Activated CD8-positive, alpha-beta memory T cell treated with anti-CD3 and anti-CD28 coated beads, Interleukin-2, amount 50 U/mL, for 1 hour (primary cell): ENCODE measurements at regions not wholly inside any gene's neighbourhood (a gene's known extent, or its start where the extent isn't known, plus 50 kb on each side); places are given as distances from the start of the nearest gene placed in this dataset.

Experiments used
- DNase-seq: peaks from one replicate; pipeline ENCODE4 v3.0.0-alpha.2; 2020; ENCODE audit errors: extremely low read depth

GRCh38 chr22:49507607-49508292 lies 319.9 kb downstream of the BRD1 start:
- DNase-seq, result no peak

- DNase-seq, result no peak
Measured at GRCh38 chr22:49506010-49506400, 321.7 kb downstream of the BRD1 start.

- DNase-seq, result no peak
Measured at GRCh38 chr22:49505337-49506009, 322.2 kb downstream of the BRD1 start.

GRCh38 chr22:49503896-49504521 lies 323.7 kb downstream of the BRD1 start:
- no peak for DNase-seq

- DNase-seq, result no peak
Measured at GRCh38 chr22:49503321-49503720, 324.4 kb downstream of the BRD1 start.

GRCh38 chr22:49502126-49502826 lies 325.4 kb downstream of the BRD1 start:
- no peak for DNase-seq

GRCh38 chr22:49500942-49501395 lies 326.7 kb downstream of the BRD1 start:
- DNase-seq, result no peak

- no peak for DNase-seq
Measured at GRCh38 chr22:49500076-49500460, 327.6 kb downstream of the BRD1 start.

- DNase-seq, result no peak
Measured at GRCh38 chr22:49499433-49500075, 328.1 kb downstream of the BRD1 start.

GRCh38 chr22:49497266-49497665 lies 330.4 kb downstream of the BRD1 start:
- DNase-seq, result no peak

- no peak for DNase-seq
Measured at GRCh38 chr22:49494555-49494954, 333.1 kb downstream of the BRD1 start.

GRCh38 chr22:49492741-49493251 lies 334.9 kb downstream of the BRD1 start:
- DNase-seq, result no peak

- DNase-seq, result no peak
Measured at GRCh38 chr22:49492308-49492707, 335.4 kb downstream of the BRD1 start.

- no peak for DNase-seq
Measured at GRCh38 chr22:49491726-49492125, 335.9 kb downstream of the BRD1 start.

- no peak for DNase-seq
Measured at GRCh38 chr22:49491221-49491635, 336.4 kb downstream of the BRD1 start.

- no peak for DNase-seq
Measured at GRCh38 chr22:49490692-49491091, 337.0 kb downstream of the BRD1 start.

GRCh38 chr22:49489821-49490220 lies 337.9 kb downstream of the BRD1 start:
- no peak for DNase-seq

- DNase-seq, result no peak
Measured at GRCh38 chr22:49488943-49489342, 338.7 kb downstream of the BRD1 start.

- DNase-seq, result no peak
Measured at GRCh38 chr22:49487950-49488349, 339.7 kb downstream of the BRD1 start.

GRCh38 chr22:49486225-49486624 lies 341.4 kb downstream of the BRD1 start:
- DNase-seq, result no peak

GRCh38 chr22:49483946-49484345 lies 343.7 kb downstream of the BRD1 start:
- no peak for DNase-seq
